Panc1 (cell line): ENCODE measurements at regions not wholly inside any gene's neighbourhood (a gene's known extent, or its start where the extent isn't known, plus 50 kb on each side); places are given as distances from the start of the nearest gene placed in this dataset.

ENCODE experiments used
- CTCF ChIP-seq: fragments of 450-650 bp; IDR thresholded peaks from 2 replicates; pipeline ENCODE4 v1.5.1; 2017; ENCODE audit warnings: mild to moderate bottlenecking
- POLR2AphosphoS5 ChIP-seq: IDR thresholded peaks from 2 replicates; pipeline ENCODE4 v1.6.1; 2012; ENCODE audit warnings: mild to moderate bottlenecking, low read depth, low read length, moderate library complexity
- REST ChIP-seq, 2 experiments: IDR thresholded peaks; 2 replicates each; pipeline ENCODE4 v1.6.1; 2011 to 2012; ENCODE audit warnings: low read depth in 2 of 2, control low read depth in 1 of 2, low read length in 1 of 2, mild to moderate bottlenecking in 1 of 2, moderate library complexity in 1 of 2; ENCODE audit not compliant: insufficient read depth in 1 of 2
- TCF7L2 ChIP-seq: IDR thresholded peaks from 2 replicates; pipeline ENCODE4 v1.6.1; 2011; ENCODE audit warnings: mild to moderate bottlenecking, low read depth, low read length, inconsistent platforms

GRCh38 chr17:31679667-31680066 lies 179.4 kb downstream of the COPRS start:
- TF ChIP-seq CTCF (no peak), POLR2AphosphoS5 (no peak), REST (IDR thresholded peaks at IDR 0.05; ENCODE audit: insufficient read depth in 1 of 2, low read depth in 2 of 2, low read length in 1 of 2) (no peak), TCF7L2 (no peak)
